H9 (cell line): ENCODE measurements at regions not wholly inside any gene's neighbourhood (a gene's known extent, or its start where the extent isn't known, plus 50 kb on each side); places are given as distances from the start of the nearest gene placed in this dataset.

Source experiments
- DNase-seq: peaks from one replicate; pipeline ENCODE4 v3.0.0-alpha.2; 2017
- H2AFZ ChIP-seq: one replicate; pipeline ENCODE4 v1.6.1; 2013; ENCODE audit warnings: mild to moderate bottlenecking, low read length, control low read depth, moderate library complexity
- H2AK5ac ChIP-seq: 2 replicates; pipeline ENCODE4 v1.6.1; 2013; ENCODE audit warnings: low read length, control low read depth, mixed read lengths; ENCODE audit not compliant: insufficient read length
- H2BK120ac ChIP-seq: one replicate; pipeline ENCODE4 v1.6.1; 2013; ENCODE audit warnings: low read depth, mild to moderate bottlenecking, low read length, control low read depth, inconsistent platforms; ENCODE audit not compliant: poor library complexity, severe bottlenecking
- H2BK12ac ChIP-seq: 2 replicates; pipeline ENCODE4 v1.6.1; 2013; ENCODE audit warnings: low read length, control low read depth, mixed read lengths, low read depth; ENCODE audit not compliant: insufficient read length
- H2BK15ac ChIP-seq: 2 replicates; pipeline ENCODE4 v1.6.1; 2013; ENCODE audit warnings: low read depth, low read length, control low read depth
- H2BK20ac ChIP-seq: one replicate; pipeline ENCODE4 v1.6.1; 2013; ENCODE audit warnings: low read depth, mild to moderate bottlenecking, low read length, control low read depth, inconsistent platforms; ENCODE audit not compliant: poor library complexity, severe bottlenecking
- H2BK5ac ChIP-seq: 2 replicates; pipeline ENCODE4 v1.6.1; 2013; ENCODE audit warnings: low read length, control low read depth, mixed read lengths; ENCODE audit not compliant: insufficient read length
- H3K14ac ChIP-seq: 2 replicates; pipeline ENCODE4 v1.6.1; 2013; ENCODE audit warnings: low read length, control low read depth; ENCODE audit not compliant: insufficient read depth
- H3K18ac ChIP-seq: 2 replicates; pipeline ENCODE4 v1.6.1; 2013; ENCODE audit warnings: low read depth, mild to moderate bottlenecking, mixed read lengths, low read length, control low read depth; ENCODE audit not compliant: insufficient read length
- H3K23ac ChIP-seq: 2 replicates; pipeline ENCODE4 v1.6.1; 2013; ENCODE audit warnings: low read length, control low read depth, mixed read lengths, low read depth; ENCODE audit not compliant: insufficient read length
- H3K23me2 ChIP-seq: 2 replicates; pipeline ENCODE4 v1.6.1; 2013; ENCODE audit warnings: low read depth, mild to moderate bottlenecking, mixed read lengths, low read length, control low read depth; ENCODE audit not compliant: insufficient read length, poor library complexity, severe bottlenecking
- H3K27ac ChIP-seq: 2 replicates; pipeline ENCODE4 v1.5.1; 2013; ENCODE audit warnings: low read length, control low read depth, mixed read lengths, low read depth; ENCODE audit not compliant: insufficient read length
- H3K27me3 ChIP-seq: 2 replicates; pipeline ENCODE4 v1.6.1; 2013; ENCODE audit warnings: low read length, control low read depth, inconsistent platforms; ENCODE audit not compliant: insufficient read depth
- H3K4ac ChIP-seq: 2 replicates; pipeline ENCODE4 v1.6.1; 2013; ENCODE audit warnings: low read depth, mild to moderate bottlenecking, control low read depth, inconsistent platforms, low read length, moderate library complexity
- H3K4me1 ChIP-seq: 2 replicates; pipeline ENCODE4 v1.6.1; 2013; ENCODE audit warnings: low read length, control low read depth, inconsistent platforms; ENCODE audit not compliant: insufficient read depth
- H3K4me2 ChIP-seq: 2 replicates; pipeline ENCODE4 v1.6.1; 2013; ENCODE audit warnings: low read length, control low read depth, mixed read lengths; ENCODE audit not compliant: insufficient read length, insufficient read depth
- H3K56ac ChIP-seq: 2 replicates; pipeline ENCODE4 v1.6.1; 2013; ENCODE audit warnings: low read depth, mild to moderate bottlenecking, mixed read lengths, low read length, control low read depth; ENCODE audit not compliant: insufficient read length
- H3K79me1 ChIP-seq: 2 replicates; pipeline ENCODE4 v1.6.1; 2013; ENCODE audit warnings: low read depth, mild to moderate bottlenecking, moderate library complexity, low read length, control low read depth, inconsistent platforms; ENCODE audit not compliant: insufficient read depth, poor library complexity, severe bottlenecking
- H3K79me2 ChIP-seq: 2 replicates; pipeline ENCODE4 v1.6.1; 2013; ENCODE audit warnings: low read length, control low read depth, inconsistent platforms; ENCODE audit not compliant: insufficient read depth
- H3K9ac ChIP-seq: 2 replicates; pipeline ENCODE4 v1.6.1; 2013; ENCODE audit warnings: low read length, control low read depth, mixed read lengths; ENCODE audit not compliant: insufficient read length; ENCODE audit errors: extremely low read depth
- H3K9me3 ChIP-seq: one replicate; pipeline ENCODE4 v1.6.1; 2013; ENCODE audit warnings: low read depth, low read length, inconsistent platforms; ENCODE audit not compliant: control insufficient read depth
- H3T11ph ChIP-seq: one replicate; pipeline ENCODE4 v1.6.1; 2013; ENCODE audit warnings: mild to moderate bottlenecking, low read length, control low read depth, inconsistent platforms
- H4K20me1 ChIP-seq: one replicate; pipeline ENCODE4 v1.6.1; 2013; ENCODE audit not compliant: control insufficient read depth, insufficient read length, insufficient read depth
- H4K5ac ChIP-seq: 2 replicates; pipeline ENCODE4 v1.6.1; 2013; ENCODE audit warnings: low read depth, mild to moderate bottlenecking, mixed read lengths, low read length, control low read depth; ENCODE audit not compliant: insufficient read length
- H4K8ac ChIP-seq: replicated peaks from 2 replicates; pipeline ENCODE4 v1.6.1; 2013; ENCODE audit warnings: low read length, control low read depth, mixed read lengths, low read depth; ENCODE audit not compliant: insufficient read length
- H4K91ac ChIP-seq: 2 replicates; pipeline ENCODE4 v1.6.1; 2013; ENCODE audit warnings: low read depth, mild to moderate bottlenecking, moderate library complexity, mixed read lengths, low read length, control low read depth; ENCODE audit not compliant: insufficient read length
- H3K27ac Mint-ChIP-seq, 3 experiments: 2 replicates in 2 of 3; 3 replicates in 1 of 3; pipeline ENCODE4 v1.8.0; 2020 to 2021; ENCODE audit warnings: mixed read lengths in 3 of 3, mild to moderate bottlenecking in 1 of 3, moderate library complexity in 1 of 3
- H3K27me3 Mint-ChIP-seq: 2 replicates; pipeline ENCODE4 v1.8.0; 2021; ENCODE audit warnings: low read depth, mild to moderate bottlenecking, moderate library complexity, mixed read lengths
- H3K36me3 Mint-ChIP-seq, 3 experiments: 2 replicates in 2 of 3; 3 replicates in 1 of 3; pipeline ENCODE4 v1.8.0; 2020 to 2021; ENCODE audit warnings: low read depth in 3 of 3, mixed read lengths in 3 of 3; ENCODE audit not compliant: insufficient read depth in 1 of 3
- H3K4me1 Mint-ChIP-seq, 2 experiments: 2 replicates each; pipeline ENCODE4 v1.8.0; 2020; ENCODE audit warnings: mixed read lengths in 2 of 2
- H3K4me3 Mint-ChIP-seq, 2 experiments: 2 replicates in 1 of 2; 3 replicates in 1 of 2; pipeline ENCODE4 v1.8.0; 2020 to 2021; ENCODE audit warnings: mild to moderate bottlenecking in 2 of 2, mixed read lengths in 2 of 2, moderate library complexity in 1 of 2
- H3K9me3 Mint-ChIP-seq, 2 experiments: 2 replicates in 1 of 2; 3 replicates in 1 of 2; pipeline ENCODE4 v1.8.0; 2020; ENCODE audit warnings: mild to moderate bottlenecking in 2 of 2, mixed read lengths in 2 of 2, moderate library complexity in 1 of 2
- CTCF ChIP-seq: fragments of 200-600 bp; sonication (generic); conservative IDR thresholded peaks from 3 replicates; pipeline ENCODE4 v1.8.0; 2021; ENCODE audit warnings: antibody characterized with exemption, mild to moderate bottlenecking
- WGBS: extraction: QIAGEN DNeasy Blood & Tissue Kit; methylation state at CpG from one replicate; pipeline ENCODE4 v1.1.7; 2013; ENCODE audit warnings: missing lambda C conversion rate, low lambda C conversion rate, mixed read lengths; ENCODE audit not compliant: insufficient read length; ENCODE audit errors: extremely low coverage; 5-methylcytosine and 5-hydroxymethylcytosine counted together

- Histone ChIP-seq H2AFZ (no peak overlapping the region), H3K79me2 (no peaks in the 10 kb centered on the region), H4K20me1 (no peaks in the 10 kb centered on the region), H2AK5ac (no peak overlapping the region), H3K4me2 (no peak overlapping the region), H3T11ph (no peak overlapping the region), H3K9me3 (peaks cover 17% of the 10 kb centered on the region), H3K27me3 (no peaks in the 10 kb centered on the region), H2BK12ac (no peak overlapping the region), H4K91ac (no peak overlapping the region), H3K4ac (no peak overlapping the region), H2BK5ac (no peak overlapping the region), H3K18ac (no peak overlapping the region), H3K4me1 (no peaks in the 10 kb centered on the region), H3K27ac (no peak overlapping the region), H2BK120ac (no peak overlapping the region), H2BK20ac (no peak overlapping the region), H3K56ac (no peak overlapping the region), H3K9ac (no peak overlapping the region), H3K79me1 (no peaks in the 10 kb centered on the region), H3K14ac (no peak overlapping the region), H4K5ac (no peak overlapping the region), H2BK15ac (no peak overlapping the region), H4K8ac (no peak overlapping the region), H3K23ac (no peak overlapping the region), H3K23me2 (no peaks in the 10 kb centered on the region)
- Mint-ChIP-seq H3K27me3 (no peaks in the 10 kb centered on the region; the same call in 1 of the 2 replicates), H3K9me3 (peaks cover 51 to 64% of the 10 kb centered on the region in 2 experiments), H3K27ac (peak overlapping the region in 2 of 3 experiments; percentile 92 to 96; a peak in 3 of 7 replicates), H3K4me1 (peaks cover 28 to 32% of the 10 kb centered on the region in 2 experiments), H3K36me3 (peaks cover 40 to 66% (median 53%) of the 10 kb centered on the region in 3 experiments), H3K4me3 (no peak overlapping the region)
- TF ChIP-seq CTCF, result no peak
- no peak for DNase-seq
- WGBS, result no CpG with 5 or more reads among the region's 3 CpGs
These were observed 308.6 kb upstream of the RPS23 start for GRCh38 chr5:82586661-82587310.
